Activated T-helper 1 cell treated with anti-CD3 and anti-CD28 coated beads, Interleukin-12 subunit alpha, Interleukin-12 subunit beta, Interleukin-2, Interleukin-4 antibody, amounts not matched to agents 30 ng/mL and 10 ng/mL and 1 ng/mL, durations not matched to agents 14 hours and 24 hours and 36 hours (primary cell): ENCODE measurements at regions not wholly inside any gene's neighbourhood (a gene's known extent, or its start where the extent isn't known, plus 50 kb on each side); places are given as distances from the start of the nearest gene placed in this dataset.

Experiments used
- DNase-seq: peaks from one replicate; pipeline ENCODE4 v3.0.0; 2021; ENCODE audit warnings: low spot score
- H3K27ac Mint-ChIP-seq: one replicate; pipeline ENCODE4 v1.8.0; 2021; ENCODE audit warnings: mild to moderate bottlenecking, mixed read lengths
- H3K27me3 Mint-ChIP-seq: one replicate; pipeline ENCODE4 v1.8.0; 2022; ENCODE audit warnings: mild to moderate bottlenecking, moderate library complexity, mixed read lengths; ENCODE audit not compliant: insufficient read depth
- H3K36me3 Mint-ChIP-seq: one replicate; pipeline ENCODE4 v1.8.0; 2021; ENCODE audit warnings: low read depth, mixed read lengths
- H3K4me1 Mint-ChIP-seq: one replicate; pipeline ENCODE4 v1.8.0; 2021; ENCODE audit warnings: low read depth, mixed read lengths
- H3K4me3 Mint-ChIP-seq: one replicate; pipeline ENCODE4 v1.8.0; 2021; ENCODE audit warnings: mild to moderate bottlenecking, moderate library complexity, mixed read lengths
- H3K9me3 Mint-ChIP-seq: one replicate; pipeline ENCODE4 v1.8.0; 2021; ENCODE audit warnings: mixed read lengths
- intact Hi-C: fragments of 100-400 bp; cut with micrococcal nuclease; formaldehyde crosslinking; loops from one replicate; pipeline ENCODE4 v1.15.1; 2024

GRCh38 chr6:81843302-81843701, 90.8 kb upstream of the TENT5A start:
- intact Hi-C loops: no loop called here
- H3K4me1 Mint-ChIP-seq: no peaks in the 10 kb centered on the region

GRCh38 chr6:81842254-81842653, 89.8 kb upstream of the TENT5A start:
- H3K36me3 Mint-ChIP-seq: no peaks in the 10 kb centered on the region
- no peak overlapping the region for H3K4me3 Mint-ChIP-seq
- H3K27ac Mint-ChIP-seq: no peak overlapping the region
- peaks cover 2% of the 10 kb centered on the region for H3K27me3 Mint-ChIP-seq
- intact Hi-C loops: no loop called here
- DNase-seq: no peak
- H3K9me3 Mint-ChIP-seq: no peaks in the 10 kb centered on the region
- no peaks in the 10 kb centered on the region for H3K4me1 Mint-ChIP-seq

More at GRCh38 chr6:81843302-81843701, 90.8 kb upstream of the TENT5A start:
- H3K27ac Mint-ChIP-seq: no peak overlapping the region
- H3K9me3 Mint-ChIP-seq: no peaks in the 10 kb centered on the region
- no peaks in the 10 kb centered on the region for H3K36me3 Mint-ChIP-seq
- H3K4me3 Mint-ChIP-seq: no peak overlapping the region
- DNase-seq: no peak
- H3K27me3 Mint-ChIP-seq: peaks cover 2% of the 10 kb centered on the region

- no peaks in the 10 kb centered on the region for H3K9me3 Mint-ChIP-seq
- H3K4me1 Mint-ChIP-seq: no peaks in the 10 kb centered on the region
- peaks cover 2% of the 10 kb centered on the region for H3K27me3 Mint-ChIP-seq
- no peak for DNase-seq
- no peak overlapping the region for H3K27ac Mint-ChIP-seq
- H3K36me3 Mint-ChIP-seq: no peaks in the 10 kb centered on the region
- no peak overlapping the region for H3K4me3 Mint-ChIP-seq
- intact Hi-C loops: no loop called here
Observed at GRCh38 chr6:81838724-81839426, 86.4 kb upstream of the TENT5A start.

GRCh38 chr6:81838031-81838430, 85.5 kb upstream of the TENT5A start:
- no peaks in the 10 kb centered on the region for H3K36me3 Mint-ChIP-seq
- peaks cover 2% of the 10 kb centered on the region for H3K27me3 Mint-ChIP-seq
- no peak for DNase-seq
- intact Hi-C loops: no loop called here
- no peaks in the 10 kb centered on the region for H3K4me1 Mint-ChIP-seq
- no peak overlapping the region for H3K27ac Mint-ChIP-seq
- no peak overlapping the region for H3K4me3 Mint-ChIP-seq
- H3K9me3 Mint-ChIP-seq: no peaks in the 10 kb centered on the region

- no peaks in the 10 kb centered on the region for H3K36me3 Mint-ChIP-seq
- H3K4me3 Mint-ChIP-seq: no peak overlapping the region
- intact Hi-C loops: no loop called here
- H3K9me3 Mint-ChIP-seq: no peaks in the 10 kb centered on the region
- H3K4me1 Mint-ChIP-seq: no peaks in the 10 kb centered on the region
- H3K27ac Mint-ChIP-seq: no peak overlapping the region
- no peak for DNase-seq
- H3K27me3 Mint-ChIP-seq: peaks cover 2% of the 10 kb centered on the region
Observed at GRCh38 chr6:81834141-81834681, 81.7 kb upstream of the TENT5A start.

GRCh38 chr6:81832304-81832703, 79.8 kb upstream of the TENT5A start:
- DNase-seq: no peak
- no peaks in the 10 kb centered on the region for H3K36me3 Mint-ChIP-seq
- no peaks in the 10 kb centered on the region for H3K27me3 Mint-ChIP-seq
- H3K4me3 Mint-ChIP-seq: no peak overlapping the region
- H3K4me1 Mint-ChIP-seq: no peaks in the 10 kb centered on the region
- intact Hi-C loops: no loop called here
- no peaks in the 10 kb centered on the region for H3K9me3 Mint-ChIP-seq
- H3K27ac Mint-ChIP-seq: no peak overlapping the region

- Mint-ChIP-seq H3K36me3 (no peaks in the 10 kb centered on the region), H3K4me1 (no peaks in the 10 kb centered on the region), H3K4me3 (no peak overlapping the region), H3K9me3 (no peaks in the 10 kb centered on the region), H3K27ac (no peak overlapping the region), H3K27me3 (no peaks in the 10 kb centered on the region)
- intact Hi-C loops: no loop called here
- DNase-seq: no peak
Observed at GRCh38 chr6:81831274-81831673, 78.8 kb upstream of the TENT5A start.

GRCh38 chr6:81826784-81827183, 74.3 kb upstream of the TENT5A start:
- Mint-ChIP-seq H3K27ac (no peak overlapping the region), H3K27me3 (peaks cover 3% of the 10 kb centered on the region), H3K9me3 (no peaks in the 10 kb centered on the region), H3K4me1 (no peaks in the 10 kb centered on the region), H3K36me3 (no peaks in the 10 kb centered on the region), H3K4me3 (no peak overlapping the region)
- no peak for DNase-seq
- intact Hi-C loops: no loop called here

GRCh38 chr6:81822568-81822967, 70.1 kb upstream of the TENT5A start:
- Mint-ChIP-seq H3K36me3 (no peaks in the 10 kb centered on the region), H3K4me1 (peaks cover 18% of the 10 kb centered on the region), H3K9me3 (no peaks in the 10 kb centered on the region), H3K27ac (no peak overlapping the region), H3K4me3 (no peak overlapping the region), H3K27me3 (peaks cover 4% of the 10 kb centered on the region)
- intact Hi-C loops: no loop called here
- no peak for DNase-seq

- H3K27me3 Mint-ChIP-seq: peaks cover 7% of the 10 kb centered on the region
- H3K9me3 Mint-ChIP-seq: no peaks in the 10 kb centered on the region
- peaks cover 18% of the 10 kb centered on the region for H3K4me1 Mint-ChIP-seq
- H3K4me3 Mint-ChIP-seq: no peak overlapping the region
- DNase-seq: no peak
- no peak overlapping the region for H3K27ac Mint-ChIP-seq
- H3K36me3 Mint-ChIP-seq: no peaks in the 10 kb centered on the region
- intact Hi-C loops: no loop called here
Observed at GRCh38 chr6:81821449-81821848, 69.0 kb upstream of the TENT5A start.

- DNase-seq: no peak
- Mint-ChIP-seq H3K36me3 (no peaks in the 10 kb centered on the region), H3K9me3 (no peaks in the 10 kb centered on the region), H3K4me3 (no peak overlapping the region), H3K27me3 (peaks cover 7% of the 10 kb centered on the region), H3K4me1 (peaks cover 18% of the 10 kb centered on the region), H3K27ac (no peak overlapping the region)
- intact Hi-C loops: no loop called here
Observed at GRCh38 chr6:81820980-81821379, 68.5 kb upstream of the TENT5A start.

- no peaks in the 10 kb centered on the region for H3K9me3 Mint-ChIP-seq
- peaks cover 4% of the 10 kb centered on the region for H3K27me3 Mint-ChIP-seq
- peaks cover 18% of the 10 kb centered on the region for H3K4me1 Mint-ChIP-seq
- no peak for DNase-seq
- H3K27ac Mint-ChIP-seq: no peak overlapping the region
- intact Hi-C loops: no loop called here
- H3K36me3 Mint-ChIP-seq: no peaks in the 10 kb centered on the region
- no peak overlapping the region for H3K4me3 Mint-ChIP-seq
Observed at GRCh38 chr6:81820422-81820821, 67.9 kb upstream of the TENT5A start.

GRCh38 chr6:81819767-81820166, 67.3 kb upstream of the TENT5A start:
- Mint-ChIP-seq H3K36me3 (no peaks in the 10 kb centered on the region), H3K9me3 (no peaks in the 10 kb centered on the region), H3K4me3 (no peak overlapping the region), H3K4me1 (peaks cover 18% of the 10 kb centered on the region), H3K27me3 (peaks cover 4% of the 10 kb centered on the region), H3K27ac (no peak overlapping the region)
- DNase-seq: no peak
- intact Hi-C loops: loop anchor here (2.0 kb wide), 1 partner anchor 67 kb away; the partner anchor contains the start of gene TENT5A
